ENCODE measurements at regions not wholly inside any gene's neighbourhood (a gene's known extent, or its start where the extent isn't known, plus 50 kb on each side); places are given as distances from the start of the nearest gene placed in this dataset.

- Mint-ChIP-seq H3K27ac (ENCODE audit: unreplicated experiment) (no peak overlapping the region), H3K36me3 (ENCODE audit: unreplicated experiment) (no peaks in the 10 kb centered on the region), H3K9me3 (ENCODE audit: unreplicated experiment) (no peaks in the 10 kb centered on the region), H3K27me3 (ENCODE audit: unreplicated experiment) (peaks cover 3% of the 10 kb centered on the region), H3K4me3 (ENCODE audit: unreplicated experiment) (no peak overlapping the region), H3K4me1 (ENCODE audit: low read depth, unreplicated experiment) (no peaks in the 10 kb centered on the region)
- TF ChIP-seq CTCF (IDR thresholded peaks at IDR 0.05; ENCODE audit: partially characterized antibody, unreplicated experiment) = no peak
- no peak for DNase-seq
Measured at GRCh38 chr16:79437764-79438751, 162.5 kb downstream of the MAF start.

- H3K27me3 Mint-ChIP-seq (ENCODE audit: unreplicated experiment) = peaks cover 3% of the 10 kb centered on the region
- H3K27ac Mint-ChIP-seq (ENCODE audit: unreplicated experiment) = no peak overlapping the region
- no peak for TF ChIP-seq CTCF (IDR thresholded peaks at IDR 0.05; ENCODE audit: partially characterized antibody, unreplicated experiment)
- H3K36me3 Mint-ChIP-seq (ENCODE audit: unreplicated experiment) = no peaks in the 10 kb centered on the region
- H3K9me3 Mint-ChIP-seq (ENCODE audit: unreplicated experiment) = no peaks in the 10 kb centered on the region
- H3K4me1 Mint-ChIP-seq (ENCODE audit: low read depth, unreplicated experiment) = no peaks in the 10 kb centered on the region
- no peak overlapping the region for H3K4me3 Mint-ChIP-seq (ENCODE audit: unreplicated experiment)
- no peak for DNase-seq
Measured at GRCh38 chr16:79436885-79437284, 163.7 kb downstream of the MAF start.

- H3K4me1 Mint-ChIP-seq (ENCODE audit: low read depth, unreplicated experiment) = no peaks in the 10 kb centered on the region
- TF ChIP-seq CTCF (IDR thresholded peaks at IDR 0.05; ENCODE audit: partially characterized antibody, unreplicated experiment) = no peak
Measured at GRCh38 chr16:79434771-79435170, 165.8 kb downstream of the MAF start.

GRCh38 chr16:79434092-79434491 is 166.4 kb downstream of the MAF start:
- Mint-ChIP-seq H3K4me3 (ENCODE audit: unreplicated experiment) (no peak overlapping the region), H3K27ac (ENCODE audit: unreplicated experiment) (no peak overlapping the region), H3K9me3 (ENCODE audit: unreplicated experiment) (no peaks in the 10 kb centered on the region), H3K27me3 (ENCODE audit: unreplicated experiment) (peaks cover 1% of the 10 kb centered on the region), H3K4me1 (ENCODE audit: low read depth, unreplicated experiment) (no peaks in the 10 kb centered on the region), H3K36me3 (ENCODE audit: unreplicated experiment) (no peaks in the 10 kb centered on the region)
- no peak for DNase-seq
- no peak for TF ChIP-seq CTCF (IDR thresholded peaks at IDR 0.05; ENCODE audit: partially characterized antibody, unreplicated experiment)

More at GRCh38 chr16:79434771-79435170, 165.8 kb downstream of the MAF start:
- H3K4me3 Mint-ChIP-seq (ENCODE audit: unreplicated experiment) = no peak overlapping the region
- H3K27me3 Mint-ChIP-seq (ENCODE audit: unreplicated experiment) = peaks cover 1% of the 10 kb centered on the region
- H3K9me3 Mint-ChIP-seq (ENCODE audit: unreplicated experiment) = no peaks in the 10 kb centered on the region
- no peak for DNase-seq
- no peaks in the 10 kb centered on the region for H3K36me3 Mint-ChIP-seq (ENCODE audit: unreplicated experiment)
- H3K27ac Mint-ChIP-seq (ENCODE audit: unreplicated experiment) = no peak overlapping the region

- Mint-ChIP-seq H3K36me3 (ENCODE audit: unreplicated experiment) (no peaks in the 10 kb centered on the region), H3K9me3 (ENCODE audit: unreplicated experiment) (no peaks in the 10 kb centered on the region), H3K4me3 (ENCODE audit: unreplicated experiment) (no peak overlapping the region), H3K27me3 (ENCODE audit: unreplicated experiment) (peaks cover 2% of the 10 kb centered on the region), H3K4me1 (ENCODE audit: low read depth, unreplicated experiment) (no peaks in the 10 kb centered on the region), H3K27ac (ENCODE audit: unreplicated experiment) (no peak overlapping the region)
- no peak for DNase-seq
- TF ChIP-seq CTCF (IDR thresholded peaks at IDR 0.05; ENCODE audit: partially characterized antibody, unreplicated experiment) = no peak
Measured at GRCh38 chr16:79431923-79432322, 168.6 kb downstream of the MAF start.

Data from glutamatergic neuron (in vitro differentiated cells).